Left ventricle myocardium superior (tissue), 1 donor: ENCODE measurements at regions not wholly inside any gene's neighbourhood (a gene's known extent, or its start where the extent isn't known, plus 50 kb on each side); places are given as distances from the start of the nearest gene placed in this dataset.
A peak's percentile ranks its signal among the peaks of the same experiment; 100 is the strongest.
"Not testable (repeated sequence)": the region's sequence is repeated elsewhere in the genome, so short reads cannot be mapped to it uniquely, and the experiment has no call there.

Experiments used
- ATAC-seq: fragments of 200-7000 bp; cut with Tn5 transposase; one replicate; pipeline ENCODE4 v1.9.1; 2020; ENCODE audit warnings: mild to moderate bottlenecking, moderate library complexity
- DNase-seq: peaks from one replicate; pipeline ENCODE4 v3.0.0-alpha.2; 2020
- intact Hi-C: fragments of 100-400 bp; cut with micrococcal nuclease; formaldehyde crosslinking; loops from one replicate; pipeline ENCODE4 v1.11.0; 2022
- donor health status: DM: no; HTN: yes; CAD: no; lungs with severe emphysema.

- DNase-seq (no peak), ATAC-seq (no peak)
- intact Hi-C loops = no loop called here
Measured at GRCh38 chr9:99497641-99498040, 275.6 kb downstream of the SEC61B start.

GRCh38 chr9:99498979-99499378 lies 276.9 kb downstream of the SEC61B start:
- DNase-seq, intact Hi-C loops, ATAC-seq: not testable (repeated sequence)

GRCh38 chr9:99505936-99506335 lies 283.9 kb downstream of the SEC61B start:
- no peak for DNase-seq
- ATAC-seq = no peak
- intact Hi-C loops = no loop called here

- no peak for DNase-seq
- no peak for ATAC-seq
- intact Hi-C loops = no loop called here
Measured at GRCh38 chr9:99506747-99507348, 284.8 kb downstream of the SEC61B start.

GRCh38 chr9:99509065-99509745 lies 287.1 kb downstream of the SEC61B start:
- ATAC-seq (peak; percentile 66), DNase-seq (no peak)
- intact Hi-C loops = no loop called here

GRCh38 chr9:99509900-99510535 lies 287.9 kb downstream of the SEC61B start:
- DNase-seq = no peak
- no peak for ATAC-seq
- intact Hi-C loops = loop anchor here (10.0 kb wide), 1 partner anchor 65 kb away; no protein-coding TSS in a partner anchor

GRCh38 chr9:99511723-99512122 lies 289.6 kb downstream of the SEC61B start:
- ATAC-seq (no peak), DNase-seq (no peak)
- intact Hi-C loops = loop anchor here (10.0 kb wide), 1 partner anchor 63 kb away; no protein-coding TSS in a partner anchor

GRCh38 chr9:99513441-99514112 lies 291.5 kb downstream of the SEC61B start:
- intact Hi-C loops = loop anchor here (10.0 kb wide), 1 partner anchor 61 kb away; no protein-coding TSS in a partner anchor
- DNase-seq (no peak), ATAC-seq (no peak)

- DNase-seq (no peak), ATAC-seq (no peak)
- intact Hi-C loops = loop anchor here (10.0 kb wide), 1 partner anchor 60 kb away; no protein-coding TSS in a partner anchor
Measured at GRCh38 chr9:99515093-99515492, 293.0 kb downstream of the SEC61B start.

- intact Hi-C loops = loop anchor here (10.0 kb wide), 1 partner anchor 59 kb away; no protein-coding TSS in a partner anchor
- DNase-seq (no peak), ATAC-seq (no peak)
Measured at GRCh38 chr9:99515895-99516656, 294.0 kb downstream of the SEC61B start.

- DNase-seq = no peak
- no peak for ATAC-seq
- intact Hi-C loops = loop anchor here (10.0 kb wide), 1 partner anchor 58 kb away; no protein-coding TSS in a partner anchor
Measured at GRCh38 chr9:99516657-99517049, 294.6 kb downstream of the SEC61B start.

GRCh38 chr9:99523838-99524237 lies 297.8 kb upstream of the NR4A3 start:
- ATAC-seq (no peak), DNase-seq (no peak)
- intact Hi-C loops = no loop called here

GRCh38 chr9:99531313-99531712 lies 290.4 kb upstream of the NR4A3 start:
- no peak for DNase-seq
- intact Hi-C loops = no loop called here
- no peak for ATAC-seq

- no peak for ATAC-seq
- intact Hi-C loops = no loop called here
- DNase-seq = no peak
Measured at GRCh38 chr9:99533421-99533820, 288.3 kb upstream of the NR4A3 start.

- intact Hi-C loops = no loop called here
- ATAC-seq (no peak), DNase-seq (no peak)
Measured at GRCh38 chr9:99537996-99538395, 283.7 kb upstream of the NR4A3 start.

GRCh38 chr9:99544526-99544925 lies 277.2 kb upstream of the NR4A3 start:
- DNase-seq = no peak
- ATAC-seq = no peak
- intact Hi-C loops = no loop called here

- intact Hi-C loops = no loop called here
- ATAC-seq (no peak), DNase-seq (no peak)
Measured at GRCh38 chr9:99549441-99549840, 272.2 kb upstream of the NR4A3 start.

GRCh38 chr9:99555792-99556191 lies 265.9 kb upstream of the NR4A3 start:
- intact Hi-C loops = no loop called here
- DNase-seq (no peak), ATAC-seq (no peak)

GRCh38 chr9:99556998-99557397 lies 264.7 kb upstream of the NR4A3 start:
- ATAC-seq (no peak), DNase-seq (no peak)
- intact Hi-C loops = no loop called here
